ENCODE measurements at regions not wholly inside any gene's neighbourhood (a gene's known extent, or its start where the extent isn't known, plus 50 kb on each side); places are given as distances from the start of the nearest gene placed in this dataset.

GRCh38 chr13:80462037-80462436, 121.1 kb upstream of the SPRY2 start:
- TF ChIP-seq POLR2A (IDR thresholded peaks at IDR 0.05; ENCODE audit: low read depth, low read length) (no peak), CTCF (IDR thresholded peaks at IDR 0.05; ENCODE audit: extremely low read depth in 1 of 2, insufficient read depth in 1 of 2, low read depth in 1 of 2, low read length in 2 of 2) (no peak), MAX (IDR thresholded peaks at IDR 0.05; ENCODE audit: insufficient read depth, insufficient read length) (no peak), POLR2AphosphoS5 (IDR thresholded peaks at IDR 0.05; ENCODE audit: insufficient read depth, low read depth, low read length) (no peak), EZH2 (IDR thresholded peaks at IDR 0.05; ENCODE audit: borderline replicate concordance, low read depth, low read length, severe bottlenecking) (no peak), MYC (IDR thresholded peaks at IDR 0.05; ENCODE audit: low read depth, low read length) (no peak), FOS (IDR thresholded peaks at IDR 0.05; ENCODE audit: borderline replicate concordance, insufficient read depth, low read length) (no peak), GATA2 (IDR thresholded peaks at IDR 0.05; ENCODE audit: insufficient read depth, insufficient read length, low read depth, low read length) (no peak)

All from endothelial cell of umbilical vein (primary cell).